SU-DHL-6 (cell line): ENCODE measurements at regions not wholly inside any gene's neighbourhood (a gene's known extent, or its start where the extent isn't known, plus 50 kb on each side); places are given as distances from the start of the nearest gene placed in this dataset.

Experiments used
- CTCF ChIP-seq: fragments of 200-600 bp; sonication (generic); IDR thresholded peaks from one replicate; pipeline ENCODE4 v1.5.1; 2017; ENCODE audit warnings: antibody characterized with exemption, mild to moderate bottlenecking, low read length, moderate library complexity; ENCODE audit not compliant: insufficient read depth, poor library complexity, severe bottlenecking
- EZH2phosphoT487 ChIP-seq: fragments of 200-600 bp; sonication (generic), shearing (Covaris generic); conservative IDR thresholded peaks from 2 replicates; pipeline ENCODE4 v1.6.1; 2018; ENCODE audit warnings: mild to moderate bottlenecking, antibody characterized with exemption, low read length, moderate library complexity, mixed read lengths

- TF ChIP-seq EZH2phosphoT487 (no peak), CTCF (no peak)
These were observed 236.7 kb upstream of the KRR1 start for GRCh38 chr12:75748136-75748535.
